Heart left ventricle (tissue), 13 donors: ENCODE measurements at regions not wholly inside any gene's neighbourhood (a gene's known extent, or its start where the extent isn't known, plus 50 kb on each side); places are given as distances from the start of the nearest gene placed in this dataset.

Experiments
- CTCF ChIP-seq, 12 donors: fragments of 200-600 bp; sonication (generic) in 4 of 12; IDR thresholded peaks; one replicate each; pipeline versions ENCODE4 v1.5.0 to v1.8.0; 2018 to 2022; ENCODE audit warnings: antibody characterized with exemption in 12 of 12, mild to moderate bottlenecking in 5 of 12
- POLR2A ChIP-seq, 2 donors: fragments of 450-650 bp; IDR thresholded peaks; one replicate each; pipeline ENCODE4 v1.6.1; 2017; ENCODE audit warnings: antibody characterized with exemption in 2 of 2, mild to moderate bottlenecking in 2 of 2, moderate library complexity in 2 of 2
- donor health status: ischemic (EF 13 %, LVEDD 7.1; RV severe dilation, severe dysfunction).
- donor health status: DM: no; HTN: yes; CAD: no.
- donor health status: DM: no; HTN: no; CAD: no.
- donor health status: ischemic (EF 25% LVEDD 6.9; RV normal size, moderate dysfunction).
- donor health status: ischemic (EF 25% LVEDD 5.7; RV mildly dilated, moderate dysfunction).
- donor health status: ischemic (EF 35%, LVEDD 5.7; RV mildly dilated, moderate dysfunction).
- donor health status: nonischemic (EF 11% LVEDD 7.7; RV severe dilation, severe dysfunction).
- donor health status: DM: yes; HTN: yes; CAD: no.
- donor health status: PGD.
- donor health status: ischemic (EF 29% LVEDD 5.4; RV normal size, mild dysfunction).
- donor health status: nonischemic (EF 23%, LVEDD 6.1; RV moderate dilation, normal function).

- TF ChIP-seq CTCF (IDR thresholded peaks at IDR 0.05) (no peak), POLR2A (IDR thresholded peaks at IDR 0.05) (no peak)
Measured at GRCh38 chr16:49913720-49914119, 57.8 kb upstream of the ZNF423 start.
